ENCODE measurements at regions not wholly inside any gene's neighbourhood (a gene's known extent, or its start where the extent isn't known, plus 50 kb on each side); places are given as distances from the start of the nearest gene placed in this dataset.

DNA sequence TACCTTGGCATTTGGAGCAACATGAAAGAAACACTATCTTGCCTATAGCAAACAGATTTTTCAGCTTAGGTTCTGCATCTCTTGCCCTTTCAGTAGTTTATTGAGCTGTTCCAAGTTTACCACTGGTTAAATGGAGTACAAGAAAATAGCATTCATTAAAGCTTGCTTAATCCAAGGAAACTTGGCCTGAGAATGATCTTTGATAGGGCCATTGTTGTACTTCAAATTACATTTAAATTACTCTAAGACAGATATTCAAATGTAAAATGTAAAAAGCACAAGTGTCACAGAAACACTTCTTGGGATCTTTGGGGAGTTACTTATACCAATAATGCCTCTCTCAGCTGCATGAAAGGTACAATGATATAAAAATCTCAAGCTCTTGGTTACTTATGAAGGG, 609.0 kb upstream of the HTR2C start (continued):
- TF ChIP-seq, protein P1, sequence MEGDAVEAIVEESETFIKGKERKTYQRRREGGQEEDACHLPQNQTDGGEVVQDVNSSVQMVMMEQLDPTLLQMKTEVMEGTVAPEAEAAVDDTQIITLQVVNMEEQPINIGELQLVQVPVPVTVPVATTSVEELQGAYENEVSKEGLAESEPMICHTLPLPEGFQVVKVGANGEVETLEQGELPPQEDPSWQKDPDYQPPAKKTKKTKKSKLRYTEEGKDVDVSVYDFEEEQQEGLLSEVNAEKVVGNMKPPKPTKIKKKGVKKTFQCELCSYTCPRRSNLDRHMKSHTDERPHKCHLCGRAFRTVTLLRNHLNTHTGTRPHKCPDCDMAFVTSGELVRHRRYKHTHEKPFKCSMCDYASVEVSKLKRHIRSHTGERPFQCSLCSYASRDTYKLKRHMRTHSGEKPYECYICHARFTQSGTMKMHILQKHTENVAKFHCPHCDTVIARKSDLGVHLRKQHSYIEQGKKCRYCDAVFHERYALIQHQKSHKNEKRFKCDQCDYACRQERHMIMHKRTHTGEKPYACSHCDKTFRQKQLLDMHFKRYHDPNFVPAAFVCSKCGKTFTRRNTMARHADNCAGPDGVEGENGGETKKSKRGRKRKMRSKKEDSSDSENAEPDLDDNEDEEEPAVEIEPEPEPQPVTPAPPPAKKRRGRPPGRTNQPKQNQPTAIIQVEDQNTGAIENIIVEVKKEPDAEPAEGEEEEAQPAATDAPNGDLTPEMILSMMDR (conservative IDR thresholded peaks at IDR 0.05; ENCODE audit: low read depth in 2 of 2) = no peak
- TF ChIP-seq STAT1 (IDR thresholded peaks at IDR 0.05; ENCODE audit: unreplicated experiment) (no peak), CREB1 (CRISPR knock-in tag; IDR thresholded peaks at IDR 0.05; ENCODE audit: low read depth) (no peak)

DNA sequence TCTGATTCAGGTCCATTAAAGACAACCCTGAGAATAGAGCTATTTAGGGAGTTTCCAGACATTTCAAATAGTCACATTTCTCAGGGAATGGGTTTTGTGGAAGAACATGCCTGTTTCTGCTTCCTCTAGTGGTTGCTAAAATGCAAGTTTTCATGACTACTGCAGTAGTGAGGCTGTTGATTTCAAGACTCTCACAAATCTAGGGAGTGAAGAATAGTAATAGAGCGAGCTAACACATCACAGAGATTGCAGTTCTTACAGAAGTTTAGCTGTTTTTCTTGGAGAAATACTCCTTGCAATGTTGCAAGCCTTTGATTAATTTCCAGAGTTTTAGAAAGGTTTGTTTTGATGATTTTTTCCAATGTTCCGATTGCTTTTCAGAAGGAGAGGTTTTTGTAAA, 610.2 kb upstream of the HTR2C start:
- Histone ChIP-seq H3K27ac (ENCODE audit: low read depth) (no peak overlapping the region), H3K9me2 (ENCODE audit: insufficient read depth) (no peaks in the 10 kb centered on the region), H3K27me3 (ENCODE audit: insufficient read depth) (no peaks in the 10 kb centered on the region), H3K36me3 (ENCODE audit: insufficient read depth) (no peaks in the 10 kb centered on the region; the same call in none of the 2 replicates), H2AFZ (no peak overlapping the region), H3K4me1 (ENCODE audit: insufficient read depth) (peaks cover 40% of the 10 kb centered on the region), H3K4me3 (no peak overlapping the region), H4K20me1 (replicated peaks; ENCODE audit: insufficient read depth) (no peaks in the 10 kb centered on the region), H3K4me2 (no peak overlapping the region), H3K79me2 (replicated peaks; ENCODE audit: insufficient read depth) (peaks cover 45% of the 10 kb centered on the region), H3F3A (replicated peaks; ENCODE audit: low read depth) (no peaks in the 10 kb centered on the region)
- Mint-ChIP-seq H3K4me3 (no peak overlapping the region), H3K27ac (no peak overlapping the region; the same call in 1 of the 2 replicates), H3K36me3 (ENCODE audit: low read depth) (peaks cover 20% of the 10 kb centered on the region), H3K27me3 (ENCODE audit: insufficient read depth, low read depth, poor library complexity) (peaks cover 1% of the 10 kb centered on the region), H3K4me1 (peaks cover 27% of the 10 kb centered on the region), H3K9me3 (peaks cover 8% of the 10 kb centered on the region; the same call in 2 of the 3 replicates)
- TF ChIP-seq EZH2phosphoT487 (IDR thresholded peaks at IDR 0.05; ENCODE audit: unreplicated experiment) = no peak
- TF ChIP-seq, protein P2, sequence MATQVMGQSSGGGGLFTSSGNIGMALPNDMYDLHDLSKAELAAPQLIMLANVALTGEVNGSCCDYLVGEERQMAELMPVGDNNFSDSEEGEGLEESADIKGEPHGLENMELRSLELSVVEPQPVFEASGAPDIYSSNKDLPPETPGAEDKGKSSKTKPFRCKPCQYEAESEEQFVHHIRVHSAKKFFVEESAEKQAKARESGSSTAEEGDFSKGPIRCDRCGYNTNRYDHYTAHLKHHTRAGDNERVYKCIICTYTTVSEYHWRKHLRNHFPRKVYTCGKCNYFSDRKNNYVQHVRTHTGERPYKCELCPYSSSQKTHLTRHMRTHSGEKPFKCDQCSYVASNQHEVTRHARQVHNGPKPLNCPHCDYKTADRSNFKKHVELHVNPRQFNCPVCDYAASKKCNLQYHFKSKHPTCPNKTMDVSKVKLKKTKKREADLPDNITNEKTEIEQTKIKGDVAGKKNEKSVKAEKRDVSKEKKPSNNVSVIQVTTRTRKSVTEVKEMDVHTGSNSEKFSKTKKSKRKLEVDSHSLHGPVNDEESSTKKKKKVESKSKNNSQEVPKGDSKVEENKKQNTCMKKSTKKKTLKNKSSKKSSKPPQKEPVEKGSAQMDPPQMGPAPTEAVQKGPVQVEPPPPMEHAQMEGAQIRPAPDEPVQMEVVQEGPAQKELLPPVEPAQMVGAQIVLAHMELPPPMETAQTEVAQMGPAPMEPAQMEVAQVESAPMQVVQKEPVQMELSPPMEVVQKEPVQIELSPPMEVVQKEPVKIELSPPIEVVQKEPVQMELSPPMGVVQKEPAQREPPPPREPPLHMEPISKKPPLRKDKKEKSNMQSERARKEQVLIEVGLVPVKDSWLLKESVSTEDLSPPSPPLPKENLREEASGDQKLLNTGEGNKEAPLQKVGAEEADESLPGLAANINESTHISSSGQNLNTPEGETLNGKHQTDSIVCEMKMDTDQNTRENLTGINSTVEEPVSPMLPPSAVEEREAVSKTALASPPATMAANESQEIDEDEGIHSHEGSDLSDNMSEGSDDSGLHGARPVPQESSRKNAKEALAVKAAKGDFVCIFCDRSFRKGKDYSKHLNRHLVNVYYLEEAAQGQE (IDR thresholded peaks at IDR 0.05; ENCODE audit: unreplicated experiment) = no peak
- no peak for TF ChIP-seq STAT1 (IDR thresholded peaks at IDR 0.05; ENCODE audit: unreplicated experiment)
- no peak for TF ChIP-seq CREB1 (CRISPR knock-in tag; IDR thresholded peaks at IDR 0.05; ENCODE audit: low read depth)
- DNase-seq (ENCODE audit: low spot score) (no peak), ATAC-seq (no peak)

DNA sequence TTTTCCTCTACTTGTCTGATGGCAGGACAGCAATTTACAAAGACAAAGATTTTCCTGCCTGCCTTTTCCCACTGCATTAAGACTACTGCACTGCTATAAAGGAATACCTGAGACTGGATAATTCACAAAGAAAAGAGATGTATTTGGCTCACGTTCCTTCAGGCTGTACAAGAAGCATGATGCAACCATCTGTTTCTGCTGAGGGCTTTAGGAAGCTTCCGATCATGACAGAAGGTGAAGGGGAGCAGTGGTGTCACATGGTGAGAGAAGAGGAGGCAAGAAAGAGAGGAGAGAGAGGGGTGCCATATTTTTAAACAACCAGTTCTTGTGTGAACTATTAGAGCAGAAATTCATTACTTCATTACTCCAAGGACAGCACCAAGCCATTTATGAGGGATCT, 617.1 kb upstream of the HTR2C start:
- H3K36me3 Mint-ChIP-seq (ENCODE audit: low read depth) = peaks cover 26% of the 10 kb centered on the region; the same call in 2 of the 3 replicates
- H3K4me1 ChIP-seq (ENCODE audit: insufficient read depth) = peaks cover 14% of the 10 kb centered on the region
- no peaks in the 10 kb centered on the region; the same call in none of the 2 replicates for H3K36me3 ChIP-seq (ENCODE audit: insufficient read depth)
- H3K4me2 ChIP-seq = no peak overlapping the region
- H3K27me3 Mint-ChIP-seq (ENCODE audit: insufficient read depth, low read depth, poor library complexity) = no peaks in the 10 kb centered on the region
- H3K9me2 ChIP-seq (ENCODE audit: insufficient read depth) = no peaks in the 10 kb centered on the region
- no peaks in the 10 kb centered on the region for H4K20me1 ChIP-seq (replicated peaks; ENCODE audit: insufficient read depth)
- H3K79me2 ChIP-seq (replicated peaks; ENCODE audit: insufficient read depth) = peaks cover 52% of the 10 kb centered on the region
- H3K27ac Mint-ChIP-seq = no peak overlapping the region
- H3K4me1 Mint-ChIP-seq = peaks cover 6% of the 10 kb centered on the region
- H3K27ac ChIP-seq (ENCODE audit: low read depth) = no peak overlapping the region
- ATAC-seq (no peak), DNase-seq (ENCODE audit: low spot score) (no peak)
- H3K4me3 Mint-ChIP-seq = no peak overlapping the region
- no peak for TF ChIP-seq STAT1 (IDR thresholded peaks at IDR 0.05; ENCODE audit: unreplicated experiment)
- TF ChIP-seq NANOG (IDR thresholded peaks at IDR 0.05; ENCODE audit: borderline replicate concordance) = no peak
- H3K4me3 ChIP-seq = no peak overlapping the region
- H3F3A ChIP-seq (replicated peaks; ENCODE audit: low read depth) = no peaks in the 10 kb centered on the region
- H2AFZ ChIP-seq = no peak overlapping the region
- H3K27me3 ChIP-seq (ENCODE audit: insufficient read depth) = no peaks in the 10 kb centered on the region
- peaks cover 14% of the 10 kb centered on the region for H3K9me3 Mint-ChIP-seq

All from GM23338 (cell line).